GM12891 (cell line): ENCODE measurements at regions not wholly inside any gene's neighbourhood (a gene's known extent, or its start where the extent isn't known, plus 50 kb on each side); places are given as distances from the start of the nearest gene placed in this dataset.

ENCODE experiments used
- PAX5 ChIP-seq: IDR thresholded peaks from 2 replicates; pipeline ENCODE4 v1.6.1; 2011; ENCODE audit warnings: low read length, moderate library complexity, mild to moderate bottlenecking; ENCODE audit not compliant: insufficient read depth, severe bottlenecking
- POLR2A ChIP-seq: IDR thresholded peaks from 2 replicates; pipeline ENCODE4 v1.6.1; 2011; ENCODE audit warnings: low read depth, low read length, control low read depth
- POLR2AphosphoS5 ChIP-seq: IDR thresholded peaks from 2 replicates; pipeline ENCODE4 v1.6.1; 2011; ENCODE audit warnings: low read depth, low read length, control low read depth
- POU2F2 ChIP-seq: IDR thresholded peaks from 2 replicates; pipeline ENCODE4 v1.6.1; 2011; ENCODE audit warnings: low read depth, mild to moderate bottlenecking, control low read depth, low read length, moderate library complexity
- SPI1 ChIP-seq: IDR thresholded peaks from 2 replicates; pipeline ENCODE4 v1.6.1; 2011; ENCODE audit warnings: low read depth, low read length, control low read depth
- TAF1 ChIP-seq: IDR thresholded peaks from 2 replicates; pipeline ENCODE4 v1.6.1; 2011; ENCODE audit warnings: low read depth, low read length, control low read depth

GRCh38 chr18:39419315-39419714 lies 1853.7 kb upstream of the CELF4 start:
- TF ChIP-seq POLR2A (no peak), POU2F2 (no peak), TAF1 (no peak), PAX5 (no peak), SPI1 (no peak), POLR2AphosphoS5 (no peak)
